ENCODE measurements at regions not wholly inside any gene's neighbourhood (a gene's known extent, or its start where the extent isn't known, plus 50 kb on each side); places are given as distances from the start of the nearest gene placed in this dataset.

GRCh38 chr5:120293796-120294195 is 170.3 kb upstream of the PRR16 start:
- TF ChIP-seq EP300 (IDR thresholded peaks at IDR 0.05): no peak
- no peak for TF ChIP-seq CTCF (IDR thresholded peaks at IDR 0.05)
- TF ChIP-seq POLR2AphosphoS5 (IDR thresholded peaks at IDR 0.05): no peak
- TF ChIP-seq POLR2A (IDR thresholded peaks at IDR 0.05): no peak
